PC-9 (cell line): ENCODE measurements at regions not wholly inside any gene's neighbourhood (a gene's known extent, or its start where the extent isn't known, plus 50 kb on each side); places are given as distances from the start of the nearest gene placed in this dataset.
"Not testable (repeated sequence)": the region's sequence is repeated elsewhere in the genome, so short reads cannot be mapped to it uniquely, and the experiment has no call there.

Source experiments
- BruUV-seq: library from RNA; stranded (reverse); fragments of 400-500 nt; replicated peaks from 2 replicates; lab custom pipeline; 2021; lab: Mats Ljungman, UMichigan
- CTCF ChIA-PET: fragments of 300-600 bp; sonication (Branson Sonifier 250); formaldehyde crosslinking; loops from one replicate; lab custom pipeline; 2022; ENCODE audit warnings: antibody characterized with exemption; lab: Charles Lee
- POLR2A ChIA-PET: fragments of 300-600 bp; sonication (Branson Sonifier 250); formaldehyde crosslinking; loops from one replicate; lab custom pipeline; 2022; ENCODE audit warnings: antibody characterized with exemption; ENCODE audit not compliant: unreplicated experiment; lab: Charles Lee
- DNase-seq, 2 experiments: peaks; one replicate each; pipeline versions ENCODE4 v3.0.0 to v3.0.0-alpha.2; 2015 to 2022; ENCODE audit warnings: mixed read lengths in 1 of 2
- H2AFZ ChIP-seq: fragments of 200-600 bp; sonication (generic); 2 replicates; pipeline ENCODE4 v1.8.1; 2017; ENCODE audit warnings: antibody characterized with exemption
- H3F3A ChIP-seq: fragments of 200-600 bp; sonication (generic); 2 replicates; pipeline ENCODE4 v1.8.1; 2017; ENCODE audit warnings: antibody characterized with exemption, mild to moderate bottlenecking, low read depth; ENCODE audit not compliant: insufficient read depth
- H3K27ac ChIP-seq: fragments of 200-600 bp; sonication (generic); 2 replicates; pipeline ENCODE4 v1.6.1; 2016; ENCODE audit warnings: mixed run types
- H3K27me3 ChIP-seq: fragments of 200-600 bp; sonication (generic); 2 replicates; pipeline ENCODE4 v1.6.1; 2016; ENCODE audit warnings: low read depth, mixed run types; ENCODE audit not compliant: insufficient read depth
- H3K36me3 ChIP-seq: fragments of 200-600 bp; sonication (generic); 2 replicates; pipeline ENCODE4 v1.6.1; 2016; ENCODE audit warnings: low read depth, mixed run types
- H3K4me1 ChIP-seq: fragments of 200-600 bp; sonication (generic); replicated peaks from 2 replicates; pipeline ENCODE4 v1.6.1; 2016; ENCODE audit warnings: mixed run types; ENCODE audit not compliant: insufficient read depth
- H3K4me2 ChIP-seq: fragments of 200-600 bp; sonication (generic); 2 replicates; pipeline ENCODE4 v1.6.1; 2017; ENCODE audit warnings: mixed run types
- H3K4me3 ChIP-seq: fragments of 200-600 bp; sonication (generic); 2 replicates; pipeline ENCODE4 v1.6.1; 2016; ENCODE audit warnings: mixed run types
- H3K79me2 ChIP-seq: fragments of 200-600 bp; sonication (generic); 2 replicates; pipeline ENCODE4 v1.6.1; 2017; ENCODE audit warnings: low read depth, mixed run types
- H3K9me2 ChIP-seq: fragments of 200-600 bp; sonication (generic); 2 replicates; pipeline ENCODE4 v1.8.1; 2017; ENCODE audit warnings: mild to moderate bottlenecking; ENCODE audit not compliant: insufficient read depth
- H3K9me3 ChIP-seq: fragments of 200-600 bp; sonication (generic); 2 replicates; pipeline ENCODE4 v1.8.1; 2016; ENCODE audit warnings: low read depth; ENCODE audit not compliant: insufficient read depth
- H4K20me1 ChIP-seq: fragments of 200-600 bp; sonication (generic); 2 replicates; pipeline ENCODE4 v1.8.1; 2017; ENCODE audit not compliant: insufficient read depth
- intact Hi-C: fragments of 100-400 bp; cut with micrococcal nuclease; formaldehyde crosslinking; loops from one replicate; pipeline ENCODE4 v1.10.0; 2022; ENCODE audit not compliant: unreplicated experiment

GRCh38 chr7:76703815-76704214 is 76.7 kb upstream of the POMZP3 start:
- H4K20me1 ChIP-seq, POLR2A ChIA-PET, BruUV-seq, H3K9me2 ChIP-seq, H3K27ac ChIP-seq, H3K9me3 ChIP-seq, H3F3A ChIP-seq, H3K4me3 ChIP-seq, H3K79me2 ChIP-seq, H3K27me3 ChIP-seq, H3K4me2 ChIP-seq, H2AFZ ChIP-seq, DNase-seq, intact Hi-C loops, H3K4me1 ChIP-seq, CTCF ChIA-PET, H3K36me3 ChIP-seq: not testable (repeated sequence)

- H3K9me3 ChIP-seq, BruUV-seq, DNase-seq, intact Hi-C loops, H3K27ac ChIP-seq, H3K27me3 ChIP-seq, POLR2A ChIA-PET, H3F3A ChIP-seq, H3K79me2 ChIP-seq, H2AFZ ChIP-seq, H3K4me3 ChIP-seq, H3K4me1 ChIP-seq, H3K9me2 ChIP-seq, H3K4me2 ChIP-seq, H4K20me1 ChIP-seq, H3K36me3 ChIP-seq, CTCF ChIA-PET: not testable (repeated sequence)
These were observed 59.2 kb upstream of the POMZP3 start for GRCh38 chr7:76686277-76686676.

GRCh38 chr7:76684737-76685136 is 57.7 kb upstream of the POMZP3 start:
- BruUV-seq, H4K20me1 ChIP-seq, H3K36me3 ChIP-seq, CTCF ChIA-PET, POLR2A ChIA-PET, H3K4me2 ChIP-seq, H3K4me3 ChIP-seq, H3K27me3 ChIP-seq, DNase-seq, intact Hi-C loops, H3K9me2 ChIP-seq, H3F3A ChIP-seq, H2AFZ ChIP-seq, H3K9me3 ChIP-seq, H3K79me2 ChIP-seq, H3K4me1 ChIP-seq, H3K27ac ChIP-seq: not testable (repeated sequence)

GRCh38 chr7:76683631-76684030 is 56.6 kb upstream of the POMZP3 start:
- H3K36me3 ChIP-seq, H3K27ac ChIP-seq, H3K9me2 ChIP-seq, H3K4me1 ChIP-seq, CTCF ChIA-PET, H3K79me2 ChIP-seq, DNase-seq, H3K4me3 ChIP-seq, H3K4me2 ChIP-seq, H3K9me3 ChIP-seq, BruUV-seq, intact Hi-C loops, H2AFZ ChIP-seq, H4K20me1 ChIP-seq, POLR2A ChIA-PET, H3K27me3 ChIP-seq, H3F3A ChIP-seq: not testable (repeated sequence)

- H4K20me1 ChIP-seq, H3K27me3 ChIP-seq, H3K27ac ChIP-seq, CTCF ChIA-PET, H3K9me3 ChIP-seq, H3K9me2 ChIP-seq, DNase-seq, H3K4me3 ChIP-seq, H3K79me2 ChIP-seq, H2AFZ ChIP-seq, BruUV-seq, H3F3A ChIP-seq, H3K4me2 ChIP-seq, H3K4me1 ChIP-seq, POLR2A ChIA-PET, H3K36me3 ChIP-seq, intact Hi-C loops: not testable (repeated sequence)
These were observed 54.7 kb upstream of the POMZP3 start for GRCh38 chr7:76681810-76682209.

- DNase-seq, H3K9me2 ChIP-seq, H3K79me2 ChIP-seq, H3K4me3 ChIP-seq, H3K4me2 ChIP-seq, CTCF ChIA-PET, H3K36me3 ChIP-seq, H3K9me3 ChIP-seq, H3K27me3 ChIP-seq, H4K20me1 ChIP-seq, BruUV-seq, H3K27ac ChIP-seq, H2AFZ ChIP-seq, H3F3A ChIP-seq, intact Hi-C loops, POLR2A ChIA-PET, H3K4me1 ChIP-seq: not testable (repeated sequence)
These were observed 52.1 kb upstream of the POMZP3 start for GRCh38 chr7:76679174-76679573.

GRCh38 chr7:76678500-76678899 is 51.4 kb upstream of the POMZP3 start:
- H3K27me3 ChIP-seq, H3K36me3 ChIP-seq, POLR2A ChIA-PET, H3K4me2 ChIP-seq, BruUV-seq, H4K20me1 ChIP-seq, H3K9me2 ChIP-seq, H3K4me3 ChIP-seq, H3K27ac ChIP-seq, CTCF ChIA-PET, H3K79me2 ChIP-seq, H2AFZ ChIP-seq, intact Hi-C loops, H3K9me3 ChIP-seq, H3K4me1 ChIP-seq, H3F3A ChIP-seq, DNase-seq: not testable (repeated sequence)

- H3K36me3 ChIP-seq, H3F3A ChIP-seq, H2AFZ ChIP-seq, intact Hi-C loops, H3K9me2 ChIP-seq, POLR2A ChIA-PET, H3K4me1 ChIP-seq, H3K79me2 ChIP-seq, BruUV-seq, H3K27me3 ChIP-seq, DNase-seq, CTCF ChIA-PET, H3K4me2 ChIP-seq, H3K27ac ChIP-seq, H3K4me3 ChIP-seq, H4K20me1 ChIP-seq, H3K9me3 ChIP-seq: not testable (repeated sequence)
These were observed 49.8 kb upstream of the POMZP3 start for GRCh38 chr7:76676890-76677289.
